GM12872 (cell line): ENCODE measurements at regions not wholly inside any gene's neighbourhood (a gene's known extent, or its start where the extent isn't known, plus 50 kb on each side); places are given as distances from the start of the nearest gene placed in this dataset.

Source experiments
- TF ChIP-seq, protein P1 (sequence below): IDR thresholded peaks from 3 replicates; pipeline ENCODE4 v1.5.1; 2011; ENCODE audit warnings: low read depth, mild to moderate bottlenecking, low read length, moderate library complexity; ENCODE audit not compliant: insufficient read depth

DNA sequence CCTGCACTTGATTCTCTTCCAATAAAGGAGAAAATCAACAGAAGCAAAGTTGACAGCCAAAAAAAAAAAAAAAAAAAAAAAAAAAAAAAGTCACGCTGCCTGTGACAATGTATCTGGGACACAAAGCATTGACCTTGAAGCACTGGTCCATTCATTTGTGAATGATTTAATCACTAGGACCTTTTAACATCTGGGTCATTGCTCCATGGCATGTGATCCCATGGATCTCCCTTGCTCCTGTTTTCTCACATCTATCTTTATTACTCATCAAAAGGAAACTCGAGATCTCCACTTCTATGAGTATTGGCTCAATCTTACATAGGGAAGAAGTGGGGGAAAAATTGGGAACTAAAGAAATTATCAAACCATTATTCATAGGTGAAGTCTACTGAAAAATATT, 89.6 kb upstream of the SMIM30 start:
- TF ChIP-seq, protein P1, sequence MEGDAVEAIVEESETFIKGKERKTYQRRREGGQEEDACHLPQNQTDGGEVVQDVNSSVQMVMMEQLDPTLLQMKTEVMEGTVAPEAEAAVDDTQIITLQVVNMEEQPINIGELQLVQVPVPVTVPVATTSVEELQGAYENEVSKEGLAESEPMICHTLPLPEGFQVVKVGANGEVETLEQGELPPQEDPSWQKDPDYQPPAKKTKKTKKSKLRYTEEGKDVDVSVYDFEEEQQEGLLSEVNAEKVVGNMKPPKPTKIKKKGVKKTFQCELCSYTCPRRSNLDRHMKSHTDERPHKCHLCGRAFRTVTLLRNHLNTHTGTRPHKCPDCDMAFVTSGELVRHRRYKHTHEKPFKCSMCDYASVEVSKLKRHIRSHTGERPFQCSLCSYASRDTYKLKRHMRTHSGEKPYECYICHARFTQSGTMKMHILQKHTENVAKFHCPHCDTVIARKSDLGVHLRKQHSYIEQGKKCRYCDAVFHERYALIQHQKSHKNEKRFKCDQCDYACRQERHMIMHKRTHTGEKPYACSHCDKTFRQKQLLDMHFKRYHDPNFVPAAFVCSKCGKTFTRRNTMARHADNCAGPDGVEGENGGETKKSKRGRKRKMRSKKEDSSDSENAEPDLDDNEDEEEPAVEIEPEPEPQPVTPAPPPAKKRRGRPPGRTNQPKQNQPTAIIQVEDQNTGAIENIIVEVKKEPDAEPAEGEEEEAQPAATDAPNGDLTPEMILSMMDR, result no peak

DNA sequence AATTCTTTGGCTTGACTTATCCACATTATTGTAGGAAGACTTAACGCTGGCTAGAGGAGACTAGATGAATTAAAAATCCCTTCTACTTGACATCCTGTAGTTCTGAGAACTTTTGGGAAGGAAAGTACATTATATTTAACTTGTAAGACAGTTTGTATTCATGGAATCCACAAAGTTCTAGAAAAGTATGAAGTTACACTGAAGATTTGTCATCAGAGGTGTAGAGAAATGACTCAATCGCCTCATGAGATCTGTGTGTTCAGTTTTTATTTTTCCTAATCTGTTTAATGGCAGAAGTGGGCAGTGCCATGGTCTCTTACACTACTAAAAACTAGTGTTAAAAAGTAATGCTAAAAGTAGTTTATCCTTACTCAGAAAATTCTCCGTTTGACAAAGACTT, 89.1 kb upstream of the SMIM30 start:
- TF ChIP-seq, protein P1, result no peak

DNA sequence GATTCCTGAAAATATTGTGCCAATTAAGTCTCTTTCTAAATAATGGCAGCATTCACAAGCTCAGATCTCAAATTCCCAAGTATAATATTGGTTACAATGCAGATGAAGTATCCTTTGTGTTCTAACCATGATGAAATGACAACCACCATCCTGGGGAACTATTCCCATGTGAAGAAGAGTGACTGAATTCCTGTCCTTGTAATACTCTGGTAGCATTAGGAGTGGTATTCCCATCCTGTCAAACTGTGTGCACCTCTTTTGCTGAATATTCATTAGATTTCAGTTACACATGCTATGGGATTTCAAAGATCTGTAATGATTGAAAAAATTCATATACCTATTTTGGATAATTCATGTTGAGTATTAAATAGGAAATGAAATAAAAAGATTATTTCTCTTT, 86.1 kb upstream of the SMIM30 start:
- TF ChIP-seq, protein P1, result no peak

DNA sequence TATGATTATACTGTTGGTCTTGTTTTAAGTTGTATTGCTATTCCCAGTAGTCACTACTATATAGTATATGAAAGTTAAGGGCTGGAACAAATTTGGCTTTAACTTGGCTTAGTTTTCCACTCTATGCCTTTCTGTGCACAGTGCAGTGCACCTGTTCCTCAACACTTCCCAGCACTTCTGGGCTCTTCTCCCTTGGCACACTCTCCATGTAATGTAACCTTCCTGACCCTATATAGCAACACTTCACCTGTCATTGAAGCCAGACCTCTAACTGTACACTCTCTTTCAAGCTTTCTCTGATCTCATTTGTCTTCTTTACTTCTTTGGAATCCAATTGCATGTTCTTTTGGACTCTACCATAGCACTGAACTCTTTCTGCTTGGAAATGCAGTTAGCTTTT, 83.9 kb upstream of the SMIM30 start:
- TF ChIP-seq, protein P1, result no peak

DNA sequence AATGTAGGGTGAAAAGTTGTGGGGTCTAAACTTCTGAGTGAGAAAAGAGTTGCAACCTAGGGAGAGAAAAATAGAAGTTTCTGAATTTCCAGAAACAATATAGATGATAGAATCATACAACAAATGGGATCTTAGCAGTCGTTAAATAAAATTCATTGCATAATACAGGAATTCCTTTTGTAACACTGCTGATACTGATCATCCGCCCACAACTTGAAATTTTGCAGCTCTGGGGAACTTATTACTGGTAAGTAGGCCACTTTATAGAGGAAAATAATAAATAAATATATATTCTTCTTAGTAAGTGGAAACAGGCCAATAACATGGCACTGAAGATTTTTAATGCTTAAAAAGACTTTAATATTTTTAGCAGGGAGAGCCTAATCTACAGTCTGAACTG, 81.9 kb upstream of the SMIM30 start:
- TF ChIP-seq, protein P1, result no peak

DNA sequence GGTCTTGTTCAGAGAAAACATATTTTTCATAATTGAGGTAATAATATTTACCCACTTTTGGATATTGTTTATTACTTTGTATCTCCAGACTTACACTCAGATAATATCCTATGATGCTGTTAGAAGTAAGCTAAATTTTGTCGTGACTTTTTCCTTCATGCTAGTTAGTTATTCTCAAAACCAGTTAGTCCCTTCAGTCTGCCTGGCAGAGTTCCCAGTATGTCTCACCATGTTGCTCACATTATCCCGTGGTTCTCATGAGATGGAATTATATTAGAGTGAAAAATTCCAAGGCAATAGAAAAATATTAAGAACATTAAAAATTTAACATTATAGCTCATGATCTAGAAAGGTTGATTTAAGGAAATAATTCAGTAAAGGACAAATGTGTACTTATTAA, 81.5 kb upstream of the SMIM30 start:
- TF ChIP-seq, protein P1, result no peak

DNA sequence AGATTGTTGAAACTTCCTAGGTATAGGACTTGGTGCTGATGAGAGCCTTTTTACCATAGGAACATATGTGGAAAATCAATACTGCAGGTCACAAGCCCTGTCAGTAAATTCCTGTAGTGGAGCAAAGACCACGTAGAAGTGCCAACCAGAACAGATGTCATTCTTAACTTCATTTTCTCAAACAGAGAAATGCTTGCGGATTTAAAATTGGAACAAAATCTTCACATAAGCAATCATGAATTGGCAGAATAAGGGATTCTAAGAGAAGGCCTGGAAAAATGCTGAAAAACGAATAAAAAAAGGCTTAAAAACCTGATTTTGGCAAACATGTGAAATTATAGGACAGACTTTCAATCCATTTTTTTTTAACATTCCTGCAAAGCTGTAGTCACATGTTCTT, 80.8 kb upstream of the SMIM30 start:
- TF ChIP-seq, protein P1, result no peak

DNA sequence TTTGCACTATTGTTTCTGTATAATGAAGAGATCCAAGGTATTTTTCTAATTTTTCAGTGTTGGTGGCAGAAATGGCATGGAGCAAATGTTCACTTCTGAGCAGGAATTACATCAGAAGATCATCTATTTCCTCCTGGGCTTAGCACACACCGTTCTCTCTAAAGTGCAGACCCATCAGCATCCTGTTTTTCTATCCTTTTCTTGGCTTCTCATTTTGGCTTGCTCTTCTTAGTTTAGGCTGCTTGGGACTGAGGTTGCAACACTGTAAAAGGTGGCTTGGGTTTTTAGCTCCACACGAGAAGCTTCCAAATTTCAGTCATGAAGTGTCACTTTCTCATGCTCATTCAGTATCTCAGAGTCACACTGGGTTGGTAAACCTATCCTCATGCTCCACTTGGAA, 79.9 kb upstream of the SMIM30 start:
- TF ChIP-seq, protein P1, result no peak
